Activated CD8-positive, alpha-beta memory T cell treated with anti-CD3 and anti-CD28 coated beads for 36 hours (primary cell): ENCODE measurements at regions not wholly inside any gene's neighbourhood (a gene's known extent, or its start where the extent isn't known, plus 50 kb on each side); places are given as distances from the start of the nearest gene placed in this dataset.

Experiments
- CTCF ChIA-PET: fragments of 350-600 bp; sonication (Branson Sonifier 250); formaldehyde crosslinking; loops from one replicate; lab custom pipeline; 2021; ENCODE audit warnings: antibody characterized with exemption; lab: Charles Lee
- POLR2A ChIA-PET: fragments of 350-600 bp; sonication (Branson Sonifier 250); formaldehyde crosslinking; loops from one replicate; lab custom pipeline; 2021; ENCODE audit warnings: antibody characterized with exemption; lab: Charles Lee

DNA sequence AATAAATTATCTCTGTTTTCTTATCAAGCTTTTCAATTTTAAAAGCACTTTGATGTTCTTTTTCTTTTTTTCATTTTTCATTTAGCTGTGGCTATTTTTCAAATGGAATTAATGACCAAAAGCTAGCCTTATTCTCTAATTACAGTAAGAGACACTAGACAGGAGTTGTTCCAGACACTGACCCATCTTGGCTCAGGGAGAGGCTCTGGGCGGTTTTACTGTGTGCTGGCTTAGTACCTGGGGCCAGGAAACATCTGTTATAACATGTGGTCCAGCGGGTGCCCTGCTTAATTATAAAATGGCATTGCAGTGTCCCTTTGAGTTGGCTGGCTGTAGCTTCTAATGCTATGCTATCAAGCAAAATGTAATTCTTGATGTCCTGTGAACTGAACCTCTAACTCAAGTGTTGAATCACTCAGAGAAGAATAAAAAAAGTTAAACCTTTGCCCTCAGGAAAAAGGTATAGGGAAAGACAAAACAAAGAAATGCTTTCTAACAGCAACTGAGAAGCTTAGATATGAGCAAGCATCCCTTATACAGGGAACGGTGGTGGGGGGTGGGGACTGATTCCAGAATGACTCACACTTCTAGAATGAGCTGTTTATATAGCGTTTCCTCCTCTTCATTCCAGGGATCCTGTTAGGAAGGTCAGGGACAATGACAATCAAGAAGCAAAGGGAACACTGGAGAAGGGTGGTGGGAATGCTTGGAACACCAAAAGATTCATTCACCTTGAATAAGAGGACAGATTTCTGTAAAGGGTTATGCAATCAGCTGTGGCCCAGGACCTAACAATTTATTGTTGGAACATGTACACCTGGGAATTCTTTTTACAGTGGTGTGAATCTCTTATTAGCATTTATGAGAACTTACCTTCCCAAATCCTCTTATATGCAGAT is 58.7 kb upstream of the NFIB start:
- ChIA-PET POLR2A (no interaction called here), CTCF (no interaction called here)

DNA sequence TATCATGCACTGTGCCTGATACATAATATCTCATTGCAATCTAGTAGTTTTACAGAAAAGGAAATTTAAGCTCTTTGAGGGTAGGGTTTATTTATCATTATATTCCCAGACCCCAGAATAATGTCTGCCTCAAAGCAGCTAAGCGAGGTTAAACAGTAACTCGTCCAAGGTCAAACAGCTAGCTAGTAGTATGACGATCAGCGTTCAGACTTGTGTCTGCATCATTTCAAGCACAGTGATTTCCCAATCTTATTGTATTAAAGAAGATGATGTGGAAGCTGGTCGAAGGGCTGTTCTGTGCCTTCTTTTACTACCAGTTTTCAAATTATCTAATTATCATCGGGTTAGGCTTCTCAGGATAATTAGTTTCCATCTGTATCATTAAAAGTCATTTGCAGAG is 55.1 kb upstream of the NFIB start:
- POLR2A ChIA-PET = no interaction called here
- CTCF ChIA-PET = interaction anchor here (1.1 kb wide), 1 partner anchor 16 kb away, joined by 3 read pairs; no protein-coding TSS in a partner anchor

DNA sequence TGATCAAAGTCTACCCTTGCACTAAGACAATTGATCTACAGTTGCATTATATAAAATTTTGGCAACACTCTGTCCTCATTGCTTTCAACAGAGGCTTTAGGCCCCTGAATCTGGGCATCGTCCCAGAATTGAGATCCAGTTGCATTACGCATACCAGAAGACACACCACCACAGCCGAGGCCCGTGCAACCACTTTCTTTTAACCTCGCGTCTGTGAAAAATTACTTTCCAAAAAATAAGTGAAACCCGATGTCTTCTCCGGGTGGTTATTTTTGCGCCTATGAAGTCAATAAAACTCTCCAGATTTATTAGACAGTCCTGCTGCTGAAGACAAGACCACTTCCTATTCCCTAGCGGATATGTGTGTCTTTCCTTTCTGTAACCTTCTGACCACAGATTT is 52.1 kb upstream of the NFIB start:
- ChIA-PET POLR2A (no interaction called here), CTCF (no interaction called here)

DNA sequence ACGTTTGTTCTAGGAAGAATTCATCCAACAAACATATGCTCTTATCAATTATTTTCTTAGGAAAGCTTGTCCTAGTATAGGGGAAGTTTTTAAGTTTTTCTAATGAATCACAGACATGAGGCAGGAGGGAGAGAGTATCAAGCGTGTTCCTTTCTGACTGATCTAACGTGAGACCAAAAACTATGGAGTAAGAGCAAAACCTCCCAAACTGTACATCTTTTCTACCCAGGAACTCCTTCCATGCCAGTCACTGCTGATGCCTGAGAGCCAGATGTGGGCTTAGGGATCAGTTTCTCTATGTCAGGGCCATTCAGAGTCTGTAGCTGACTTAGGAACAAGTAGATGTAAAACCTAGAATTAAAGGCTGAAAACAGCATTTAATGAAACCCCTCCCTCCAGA is 51.7 kb upstream of the NFIB start:
- ChIA-PET CTCF (no interaction called here), POLR2A (no interaction called here)
